ENCODE measurements at regions not wholly inside any gene's neighbourhood (a gene's known extent, or its start where the extent isn't known, plus 50 kb on each side); places are given as distances from the start of the nearest gene placed in this dataset.
"Not testable (repeated sequence)": the region's sequence is repeated elsewhere in the genome, so short reads cannot be mapped to it uniquely, and the experiment has no call there.

- DNase-seq (ENCODE audit: low spot score): no peak
Measured at GRCh38 chr13:44128552-44129001, 245.0 kb upstream of the SERP2 start.

- DNase-seq (ENCODE audit: low spot score): no peak
Measured at GRCh38 chr13:44129418-44129817, 244.2 kb upstream of the SERP2 start.

DNA sequence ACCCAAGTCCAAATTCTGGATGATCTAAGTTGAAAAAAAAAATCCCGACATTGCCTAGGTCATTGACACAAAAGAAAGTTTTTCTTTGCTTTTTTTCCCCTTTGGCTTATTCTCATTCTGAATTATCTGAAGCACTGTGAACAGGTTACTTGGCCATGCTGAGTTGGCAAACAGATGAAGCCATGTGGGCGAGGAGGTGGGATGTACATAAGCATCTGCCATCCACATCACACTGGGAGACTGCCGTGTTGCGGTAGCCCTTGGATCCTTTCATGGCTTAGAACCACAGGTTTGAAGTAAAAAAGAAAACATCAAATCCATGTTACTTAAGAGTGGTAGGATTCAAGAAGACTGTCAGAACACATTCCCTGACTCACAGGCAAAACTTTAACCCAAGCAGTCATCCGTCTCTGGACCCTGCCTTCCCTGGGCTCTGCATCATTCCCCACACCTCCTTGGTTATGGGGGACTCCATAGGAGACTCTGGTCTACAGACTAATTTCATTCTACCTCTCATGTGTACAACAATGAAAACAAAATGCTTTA is 242.5 kb upstream of the SERP2 start:
- no peak for DNase-seq (ENCODE audit: low spot score)

DNA sequence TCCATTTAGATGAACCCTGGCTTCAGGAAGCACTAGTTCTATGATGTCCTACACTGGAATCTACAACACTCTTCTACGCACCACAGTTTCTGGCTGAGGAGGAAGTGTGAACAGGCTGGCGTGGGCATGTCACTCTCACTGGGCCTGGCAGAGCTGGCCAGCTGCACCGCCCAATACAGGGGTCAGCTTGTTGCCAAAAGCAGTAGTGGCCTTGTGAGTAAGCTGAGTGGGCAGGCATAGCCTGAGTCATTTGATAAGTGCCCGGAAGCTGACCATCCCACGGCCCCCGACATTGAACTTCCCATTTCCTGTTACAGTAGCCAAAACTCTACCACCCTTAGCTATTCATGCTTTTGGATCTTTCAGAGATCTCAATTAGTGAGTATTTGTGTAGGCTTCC is 240.9 kb upstream of the SERP2 start:
- peak; percentile 89 for DNase-seq (ENCODE audit: low spot score)

DNA sequence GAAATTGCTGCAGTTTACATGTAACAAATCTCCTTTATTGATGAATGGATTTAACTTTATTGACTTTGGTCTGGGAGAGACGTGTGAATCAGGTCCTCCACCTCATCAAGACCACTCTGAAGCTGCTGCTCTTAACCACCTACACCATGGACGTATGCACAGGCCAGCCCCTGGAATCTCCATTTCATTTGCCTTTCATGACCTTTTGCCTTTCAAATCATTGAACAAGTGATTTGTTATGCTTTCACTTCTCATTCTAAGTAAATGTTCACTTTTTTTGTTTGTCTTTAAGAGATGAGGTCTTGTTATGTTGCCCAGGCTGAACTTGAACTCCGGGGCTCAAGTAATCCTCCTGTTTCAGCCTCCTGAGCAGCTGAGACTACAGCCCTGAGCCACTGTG is 240.0 kb upstream of the SERP2 start:
- no peak for DNase-seq (ENCODE audit: low spot score)

- DNase-seq (ENCODE audit: low spot score): no peak
Measured at GRCh38 chr13:44135566-44135965, 238.1 kb upstream of the SERP2 start.

DNA sequence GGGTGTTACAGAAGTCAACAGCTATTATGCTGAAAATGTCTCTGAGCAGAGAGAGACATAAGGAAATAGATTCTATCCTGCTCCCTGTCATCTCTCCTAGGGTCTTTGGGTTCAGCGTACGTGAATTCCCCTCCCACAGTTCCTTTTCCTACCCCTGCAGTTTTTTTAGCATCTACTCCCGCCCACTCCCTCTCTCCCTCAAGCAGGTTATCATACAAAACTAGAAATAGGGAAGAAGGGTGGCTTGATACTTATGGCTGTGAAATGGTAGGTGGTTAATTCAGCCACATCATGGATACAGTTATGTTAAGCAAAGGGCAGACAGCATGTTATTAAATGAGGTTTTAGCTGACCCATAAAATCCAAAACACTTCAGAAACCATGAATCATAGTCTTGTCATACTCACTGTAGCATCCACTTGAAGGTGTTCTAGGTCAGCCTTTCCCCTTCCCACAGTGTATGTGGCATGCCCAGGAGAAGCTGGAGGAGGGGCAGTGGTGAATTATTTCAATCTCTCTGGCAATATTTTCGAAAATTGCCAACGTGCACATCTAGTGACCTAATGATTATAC is 236.8 kb upstream of the SERP2 start:
- DNase-seq (ENCODE audit: low spot score): peak; percentile 34

DNA sequence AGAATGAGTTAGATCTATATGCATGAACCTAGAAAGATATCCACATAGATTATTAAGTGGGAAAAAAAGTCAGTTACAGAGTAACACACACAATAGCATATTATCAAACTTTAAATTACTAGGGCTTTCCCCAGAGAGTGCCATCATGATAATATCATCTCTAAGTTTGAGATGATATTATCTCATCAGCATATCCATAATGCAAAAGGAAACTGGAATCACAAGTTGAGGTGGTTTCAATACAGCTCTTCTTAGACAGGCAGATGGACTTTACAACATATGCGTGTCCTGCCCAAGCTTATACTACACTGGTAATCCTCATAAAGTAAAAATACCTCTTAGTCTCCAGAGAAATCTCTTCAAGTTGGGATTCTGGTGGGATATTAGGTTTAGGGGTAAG is 236.2 kb upstream of the SERP2 start:
- no peak for DNase-seq (ENCODE audit: low spot score)

DNA sequence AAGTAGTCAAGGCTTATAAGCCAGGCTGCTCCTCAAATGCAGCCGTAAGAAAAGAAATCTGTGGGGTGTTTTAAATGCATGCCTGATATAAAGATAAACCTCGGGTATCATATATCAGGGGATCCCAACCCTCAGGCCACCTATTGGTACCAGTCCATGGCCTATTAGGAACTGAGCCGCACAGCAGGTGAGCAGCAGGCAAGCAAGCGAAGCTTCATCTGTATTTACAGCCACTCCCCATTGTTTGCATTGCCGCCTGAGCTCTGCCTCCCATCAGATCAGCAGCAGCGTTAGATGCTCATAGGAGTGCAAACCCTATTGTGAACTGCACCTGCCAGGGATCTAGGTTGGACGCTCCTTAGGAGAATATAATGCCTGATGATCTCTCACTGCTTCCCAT is 233.5 kb upstream of the SERP2 start:
- DNase-seq (ENCODE audit: low spot score): no peak

GRCh38 chr13:44140888-44141724 is 232.5 kb upstream of the SERP2 start:
- peak; percentile 26 for DNase-seq (ENCODE audit: low spot score)

DNA sequence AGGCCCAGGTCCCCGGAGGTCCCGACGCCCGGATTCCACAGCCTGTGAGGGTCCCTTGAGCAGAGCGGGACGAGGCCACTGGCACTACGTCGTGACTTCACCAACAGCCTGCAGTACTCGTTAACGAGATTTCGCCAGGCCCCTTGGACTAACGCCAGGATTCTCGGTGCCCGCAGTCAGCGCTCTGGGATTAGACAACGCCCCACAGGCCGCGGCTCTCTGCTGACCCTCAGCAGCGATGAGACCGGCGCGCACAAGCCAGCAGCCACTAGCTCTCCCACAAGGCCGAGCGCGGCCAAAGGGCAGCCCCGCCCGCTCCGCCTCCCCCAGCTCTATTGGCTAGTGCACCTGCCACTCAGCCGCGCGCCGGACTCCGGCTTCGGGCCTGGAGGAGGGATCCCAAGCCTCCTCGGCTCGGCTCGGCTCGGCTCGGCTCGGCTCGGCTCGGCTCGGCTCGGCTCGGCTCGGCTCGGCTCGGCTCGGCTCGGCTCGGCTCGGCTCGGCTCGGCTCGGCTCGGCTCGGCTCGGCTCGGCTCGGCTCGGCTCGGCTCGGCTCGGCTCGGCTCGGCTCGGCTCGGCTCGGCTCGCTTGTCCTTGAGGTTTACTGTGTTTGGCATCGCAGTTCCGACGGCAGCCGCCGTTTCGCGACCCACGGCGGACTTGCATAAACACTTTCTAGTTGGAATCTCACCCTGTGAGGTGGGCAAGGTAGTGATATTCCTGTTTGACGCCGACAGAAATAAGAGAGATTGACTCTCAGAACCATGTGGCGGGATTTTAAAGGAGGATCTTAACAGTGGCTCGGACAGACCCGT is 231.7 kb upstream of the SERP2 start:
- DNase-seq (ENCODE audit: low spot score): peak; percentile 95

GRCh38 chr13:44142540-44142867 is 231.1 kb upstream of the SERP2 start:
- DNase-seq (ENCODE audit: low spot score): peak; percentile 28

GRCh38 chr13:44142941-44143665 is 230.5 kb upstream of the SERP2 start:
- peak; percentile 72 for DNase-seq (ENCODE audit: low spot score)

DNA sequence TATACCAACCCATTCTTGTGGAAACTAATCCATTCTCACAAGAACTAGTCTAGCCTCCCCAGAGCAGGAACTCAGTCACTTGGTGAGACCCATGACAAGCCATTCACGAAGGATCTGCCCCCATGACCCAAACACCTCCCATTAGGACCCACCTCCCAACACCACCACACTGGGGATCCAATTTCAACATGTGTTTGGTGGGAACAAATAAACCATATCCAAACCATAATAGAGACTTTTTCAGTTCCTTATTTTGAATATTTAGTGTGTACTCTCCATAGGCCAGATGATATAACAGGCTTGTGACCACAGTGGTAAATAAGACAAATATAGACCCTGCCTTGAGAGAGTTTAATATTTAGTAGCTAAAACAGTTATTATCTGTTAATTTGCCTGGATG is 227.5 kb upstream of the SERP2 start:
- no peak for DNase-seq (ENCODE audit: low spot score)

DNA sequence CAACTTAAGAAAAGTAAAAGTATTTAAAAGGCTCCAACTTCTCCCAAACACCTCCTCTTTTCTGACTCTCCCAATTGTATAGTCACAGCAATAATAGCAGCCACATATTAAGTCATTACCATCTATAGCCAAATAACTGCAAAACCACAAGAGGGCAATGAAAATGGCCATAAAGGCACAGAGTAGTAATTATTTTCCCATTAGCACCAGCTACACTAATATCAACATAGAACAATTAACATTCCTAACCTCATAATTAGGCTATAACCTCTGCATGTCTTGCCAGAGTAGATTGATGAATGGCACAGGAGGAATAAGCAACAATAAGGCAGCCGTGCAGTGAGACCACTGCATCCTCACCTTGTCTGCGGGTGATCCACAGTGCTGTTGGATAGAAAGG is 226.4 kb upstream of the SERP2 start:
- no peak for DNase-seq (ENCODE audit: low spot score)

DNA sequence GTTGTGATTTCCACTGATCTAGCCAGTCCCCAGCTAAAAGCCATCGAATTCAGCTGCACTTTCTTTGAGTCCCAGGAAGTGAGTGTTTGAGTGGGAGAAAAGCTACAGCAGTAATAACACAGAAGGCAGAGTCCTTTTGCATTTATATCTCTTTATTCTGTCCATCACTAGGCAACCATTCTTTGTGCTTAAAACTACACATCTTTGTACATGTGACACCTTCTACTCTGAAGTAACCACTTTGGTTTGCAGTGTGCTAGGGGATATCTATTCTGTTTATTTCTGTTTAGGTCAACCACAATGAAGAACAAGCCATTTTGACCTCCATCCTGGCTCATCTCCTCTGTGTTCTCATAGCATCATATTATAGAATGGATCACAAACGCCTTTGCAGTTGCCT is 226.0 kb upstream of the SERP2 start:
- no peak for DNase-seq (ENCODE audit: low spot score)

DNA sequence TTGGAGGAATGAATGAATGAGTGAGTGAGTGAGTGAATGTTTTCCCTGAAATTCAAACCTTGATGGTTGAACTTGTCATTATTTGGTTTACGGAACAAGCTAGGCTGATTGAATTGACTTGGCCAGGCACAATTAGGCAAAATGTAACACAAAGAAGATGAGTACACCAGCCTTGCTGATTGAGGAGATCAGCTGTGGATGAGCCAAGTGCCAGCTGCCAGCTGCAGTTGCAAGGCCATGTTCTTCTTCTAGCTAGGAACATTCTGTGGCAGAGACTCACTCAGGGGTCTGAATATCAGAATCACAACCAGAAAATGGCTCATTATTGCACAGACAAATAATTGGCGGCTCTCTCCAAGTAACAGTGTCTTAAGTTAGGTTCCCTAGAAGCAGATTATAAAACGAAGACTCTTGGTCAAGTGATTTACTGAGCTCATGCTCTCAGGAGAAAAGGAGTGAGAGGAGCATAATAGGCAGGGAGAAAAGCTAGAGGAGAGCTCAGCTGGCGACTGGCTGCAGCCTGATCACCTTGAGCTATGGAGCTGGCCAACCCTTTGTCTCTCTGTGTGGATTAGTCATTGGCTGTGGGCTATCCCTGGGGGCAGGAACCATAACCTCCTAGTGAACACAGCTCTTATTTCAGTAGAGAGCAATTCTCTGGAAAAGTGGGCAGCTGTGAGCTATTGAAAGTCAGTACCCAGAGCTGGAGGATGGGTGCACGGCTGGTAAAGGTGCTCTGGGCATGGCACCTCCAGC is 225.3 kb upstream of the SERP2 start:
- DNase-seq (ENCODE audit: low spot score): no peak

DNA sequence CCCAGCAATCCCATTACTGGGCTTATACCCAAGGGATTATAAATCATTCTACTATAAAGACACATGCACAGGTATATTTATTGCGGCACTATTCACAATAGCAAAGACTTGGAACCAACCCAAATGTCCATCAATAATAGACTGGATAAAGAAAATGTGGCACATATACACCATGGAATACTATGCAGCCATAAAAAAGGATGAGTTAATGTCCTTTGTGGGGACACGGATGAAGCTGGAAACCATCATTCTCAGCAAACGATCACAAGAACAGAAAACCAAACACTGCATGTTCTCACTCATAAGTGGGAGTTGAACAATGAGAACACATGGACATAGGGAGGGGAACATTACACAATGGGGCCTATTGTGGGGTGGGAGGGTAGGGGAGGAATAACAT is 224.4 kb upstream of the SERP2 start:
- DNase-seq (ENCODE audit: low spot score): not testable (repeated sequence)

DNA sequence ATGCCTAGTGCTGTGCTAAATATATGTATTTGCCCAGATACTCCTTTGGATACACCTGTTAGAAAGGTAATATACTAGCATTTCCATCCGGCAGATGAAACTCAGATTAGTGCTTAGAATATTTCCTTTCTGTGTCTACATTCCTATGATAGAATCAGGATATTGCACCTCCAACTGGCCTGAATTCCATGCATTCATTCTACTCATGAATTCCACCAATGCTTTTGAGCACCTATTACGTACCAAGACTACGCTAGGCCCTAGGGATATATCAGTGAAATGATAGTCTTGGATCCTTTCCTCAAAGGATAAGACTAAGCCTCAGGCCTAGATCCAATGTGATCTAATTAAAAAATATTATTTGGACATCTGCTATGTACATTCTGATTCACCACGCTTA is 223.8 kb upstream of the SERP2 start:
- no peak for DNase-seq (ENCODE audit: low spot score)

DNA sequence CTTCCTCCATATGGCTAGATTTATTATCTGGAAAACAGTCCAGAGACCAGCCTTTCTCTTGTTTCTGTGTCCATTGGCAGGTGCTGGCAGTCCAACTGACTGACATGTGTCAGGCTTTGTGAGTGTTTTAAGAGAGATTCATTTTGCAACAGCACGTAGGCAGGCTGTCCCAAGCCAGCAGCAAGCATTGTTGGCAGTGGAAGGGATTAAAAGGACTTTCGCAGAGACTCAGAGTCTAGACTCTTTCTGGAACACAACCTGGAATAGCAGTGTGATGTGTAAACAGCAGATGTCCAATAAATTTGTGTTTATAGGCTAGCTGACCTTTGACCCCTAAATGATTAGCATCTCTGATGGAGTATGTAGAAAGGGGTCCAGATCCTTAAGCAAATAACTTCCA is 222.2 kb upstream of the SERP2 start:
- DNase-seq (ENCODE audit: low spot score): no peak

DNA sequence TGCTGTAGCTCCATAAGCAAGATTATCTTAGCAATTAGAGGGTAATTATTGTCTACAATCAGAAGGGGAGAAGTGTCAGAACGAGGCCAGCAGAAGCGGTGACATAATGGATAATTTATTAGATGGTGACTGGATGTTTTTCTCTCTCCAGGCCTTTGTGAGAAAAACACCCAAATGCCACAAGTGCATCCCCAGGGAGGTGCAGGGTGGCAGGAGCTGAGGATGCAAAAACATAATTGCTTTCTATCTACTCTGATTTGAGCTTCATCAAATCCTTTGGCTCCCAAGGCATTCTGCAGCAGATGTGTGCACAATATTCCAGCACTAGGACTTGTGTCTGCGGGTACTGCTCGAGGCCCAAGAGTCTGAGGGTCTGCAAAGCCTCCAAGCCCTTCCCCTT is 220.1 kb upstream of the SERP2 start:
- no peak for DNase-seq (ENCODE audit: low spot score)

All from RKO (cell line).